ENCODE measurements at regions not wholly inside any gene's neighbourhood (a gene's known extent, or its start where the extent isn't known, plus 50 kb on each side); places are given as distances from the start of the nearest gene placed in this dataset.
A peak's percentile ranks its signal among the peaks of the same experiment; 100 is the strongest.

- TF ChIP-seq, protein P1, sequence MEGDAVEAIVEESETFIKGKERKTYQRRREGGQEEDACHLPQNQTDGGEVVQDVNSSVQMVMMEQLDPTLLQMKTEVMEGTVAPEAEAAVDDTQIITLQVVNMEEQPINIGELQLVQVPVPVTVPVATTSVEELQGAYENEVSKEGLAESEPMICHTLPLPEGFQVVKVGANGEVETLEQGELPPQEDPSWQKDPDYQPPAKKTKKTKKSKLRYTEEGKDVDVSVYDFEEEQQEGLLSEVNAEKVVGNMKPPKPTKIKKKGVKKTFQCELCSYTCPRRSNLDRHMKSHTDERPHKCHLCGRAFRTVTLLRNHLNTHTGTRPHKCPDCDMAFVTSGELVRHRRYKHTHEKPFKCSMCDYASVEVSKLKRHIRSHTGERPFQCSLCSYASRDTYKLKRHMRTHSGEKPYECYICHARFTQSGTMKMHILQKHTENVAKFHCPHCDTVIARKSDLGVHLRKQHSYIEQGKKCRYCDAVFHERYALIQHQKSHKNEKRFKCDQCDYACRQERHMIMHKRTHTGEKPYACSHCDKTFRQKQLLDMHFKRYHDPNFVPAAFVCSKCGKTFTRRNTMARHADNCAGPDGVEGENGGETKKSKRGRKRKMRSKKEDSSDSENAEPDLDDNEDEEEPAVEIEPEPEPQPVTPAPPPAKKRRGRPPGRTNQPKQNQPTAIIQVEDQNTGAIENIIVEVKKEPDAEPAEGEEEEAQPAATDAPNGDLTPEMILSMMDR (IDR thresholded peaks at IDR 0.05), result no peak
- no peak overlapping the region for H3K27ac ChIP-seq
These were observed 231.8 kb upstream of the RBBP8 start for GRCh38 chr18:22701326-22701725.

GRCh38 chr18:22701795-22702194, 231.3 kb upstream of the RBBP8 start:
- DNase-seq (no peak), ATAC-seq (no peak)
- H3K27ac ChIP-seq, result no peak overlapping the region
- TF ChIP-seq, protein P1 (IDR thresholded peaks at IDR 0.05), result no peak
- H3K9me3 ChIP-seq, result no peaks in the 10 kb centered on the region
- no peak overlapping the region for H3K4me3 ChIP-seq
- intact Hi-C loops (cut with DNase I), result no loop called here
- no peaks in the 10 kb centered on the region for H3K36me3 ChIP-seq
- no peaks in the 10 kb centered on the region for H3K27me3 ChIP-seq (ENCODE audit: low read depth)
- peaks cover 12% of the 10 kb centered on the region for H3K4me1 ChIP-seq

More at GRCh38 chr18:22701326-22701725, 231.8 kb upstream of the RBBP8 start:
- DNase-seq (no peak), ATAC-seq (no peak)
- no peaks in the 10 kb centered on the region for H3K36me3 ChIP-seq
- no peak overlapping the region for H3K4me3 ChIP-seq
- H3K9me3 ChIP-seq, result no peaks in the 10 kb centered on the region
- peaks cover 12% of the 10 kb centered on the region for H3K4me1 ChIP-seq
- intact Hi-C loops (cut with DNase I), result no loop called here
- no peaks in the 10 kb centered on the region for H3K27me3 ChIP-seq (ENCODE audit: low read depth)

DNA sequence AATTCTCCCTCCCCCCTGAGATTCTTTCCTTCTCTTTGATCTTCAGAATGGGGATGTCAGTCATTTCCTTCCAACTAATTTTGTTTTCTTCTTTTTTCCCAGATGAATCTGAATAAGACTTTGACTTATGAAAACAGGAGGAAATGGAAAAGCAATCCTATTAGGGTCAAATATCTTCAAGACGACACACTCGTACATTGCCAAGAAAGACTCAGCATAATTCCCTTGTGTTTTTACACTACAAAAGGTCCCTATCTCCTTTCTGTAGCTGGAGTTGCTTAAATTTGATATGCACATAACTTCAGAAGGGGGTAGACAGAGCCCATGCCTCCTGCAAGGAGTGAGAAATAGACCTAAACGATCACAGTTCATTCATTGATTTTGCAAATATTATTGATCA, 230.3 kb upstream of the RBBP8 start:
- DNase-seq (no peak), ATAC-seq (no peak)
- H3K9me3 ChIP-seq, result no peaks in the 10 kb centered on the region
- no peaks in the 10 kb centered on the region for H3K27me3 ChIP-seq (ENCODE audit: low read depth)
- peaks cover 12% of the 10 kb centered on the region for H3K4me1 ChIP-seq
- TF ChIP-seq, protein P1 (IDR thresholded peaks at IDR 0.05), result no peak
- no peak overlapping the region for H3K27ac ChIP-seq
- no peak overlapping the region for H3K4me3 ChIP-seq
- H3K36me3 ChIP-seq, result no peaks in the 10 kb centered on the region
- intact Hi-C loops (cut with DNase I), result no loop called here

- Histone ChIP-seq H3K9me3 (no peaks in the 10 kb centered on the region), H3K36me3 (no peaks in the 10 kb centered on the region), H3K27ac (no peak overlapping the region), H3K4me1 (peaks cover 12% of the 10 kb centered on the region), H3K27me3 (ENCODE audit: low read depth) (no peaks in the 10 kb centered on the region), H3K4me3 (no peak overlapping the region)
- TF ChIP-seq, protein P1 (IDR thresholded peaks at IDR 0.05), result peak; percentile 88
- intact Hi-C loops (cut with DNase I), result no loop called here
- DNase-seq, result no peak
- ATAC-seq, result peak; percentile 80 to 91
These were observed 229.1 kb upstream of the RBBP8 start for GRCh38 chr18:22703883-22704585.

- intact Hi-C loops (cut with DNase I), result no loop called here
- Histone ChIP-seq H3K27ac (no peak overlapping the region), H3K9me3 (no peaks in the 10 kb centered on the region), H3K4me1 (peaks cover 12% of the 10 kb centered on the region), H3K36me3 (no peaks in the 10 kb centered on the region), H3K4me3 (no peak overlapping the region), H3K27me3 (ENCODE audit: low read depth) (no peaks in the 10 kb centered on the region)
- DNase-seq (no peak), ATAC-seq (no peak)
- TF ChIP-seq, protein P1 (IDR thresholded peaks at IDR 0.05), result no peak
These were observed 228.6 kb upstream of the RBBP8 start for GRCh38 chr18:22704586-22704918.
